ENCODE measurements at regions not wholly inside any gene's neighbourhood (a gene's known extent, or its start where the extent isn't known, plus 50 kb on each side); places are given as distances from the start of the nearest gene placed in this dataset.

DNA sequence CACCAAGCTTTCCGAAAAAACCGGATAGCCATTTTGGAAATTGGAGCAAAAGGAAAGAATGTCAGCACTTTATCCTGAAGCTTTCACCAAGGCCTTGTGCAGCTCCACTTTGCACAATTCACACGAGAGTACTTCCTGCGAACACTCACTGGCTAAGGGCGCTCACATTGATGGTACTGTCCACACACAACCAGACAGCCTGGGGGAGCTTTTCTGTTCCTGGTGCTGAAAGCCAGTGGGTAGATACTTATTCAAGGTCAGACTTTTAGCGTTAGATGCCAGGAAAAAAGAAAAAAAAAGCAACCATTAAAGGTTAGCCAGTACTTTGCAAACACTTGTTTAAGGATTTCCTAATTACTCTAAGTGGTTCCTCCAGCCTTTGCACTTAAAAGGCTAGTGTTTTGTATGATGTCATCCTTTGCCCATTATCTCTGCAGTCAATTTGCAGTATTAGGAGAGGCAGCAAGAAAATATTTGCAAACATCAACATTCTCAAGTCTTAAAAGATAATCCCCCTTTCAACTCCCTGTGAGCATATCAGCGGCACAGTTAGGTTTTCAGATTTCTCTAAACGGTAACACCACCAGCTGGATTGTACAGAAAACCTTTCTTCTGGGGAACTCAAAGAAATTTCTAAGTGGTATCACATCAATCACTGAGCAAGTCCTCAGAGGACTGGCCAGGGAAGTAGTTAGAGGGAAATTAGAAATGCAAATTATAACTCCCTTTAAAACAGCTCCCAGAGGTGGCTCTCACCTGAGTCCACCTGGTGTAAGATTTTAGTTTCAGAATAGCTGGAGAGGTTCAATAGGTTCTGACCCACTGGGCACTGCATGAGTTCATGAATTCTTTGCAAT lies 243.4 kb upstream of the IRX5 start:
- no peak for DNase-seq (ENCODE audit: low read depth in 2 of 3, low spot score in 2 of 3)

DNA sequence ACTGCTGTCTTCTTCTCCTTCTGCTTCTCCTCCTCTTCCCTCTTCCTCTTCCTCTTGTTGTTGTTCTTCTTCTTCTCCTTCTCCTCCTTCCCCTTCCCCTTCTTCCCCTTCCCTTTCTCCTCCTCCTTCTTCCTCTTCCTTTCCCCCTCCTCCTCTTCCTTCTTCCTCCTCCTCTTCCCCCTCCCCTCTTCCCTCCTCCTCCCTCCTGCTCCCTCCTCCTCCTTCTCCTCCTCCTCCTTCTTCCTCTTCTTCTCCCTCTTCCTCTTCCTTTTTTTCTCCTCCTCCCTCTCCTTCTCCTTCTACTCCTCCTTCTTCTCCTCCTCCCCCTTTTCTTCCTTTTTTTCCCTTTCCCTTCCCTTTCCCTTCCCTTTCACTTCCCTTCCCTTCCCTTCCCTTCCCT lies 245.0 kb upstream of the IRX5 start:
- DNase-seq (ENCODE audit: low read depth in 2 of 3, low spot score in 2 of 3): no peak

DNA sequence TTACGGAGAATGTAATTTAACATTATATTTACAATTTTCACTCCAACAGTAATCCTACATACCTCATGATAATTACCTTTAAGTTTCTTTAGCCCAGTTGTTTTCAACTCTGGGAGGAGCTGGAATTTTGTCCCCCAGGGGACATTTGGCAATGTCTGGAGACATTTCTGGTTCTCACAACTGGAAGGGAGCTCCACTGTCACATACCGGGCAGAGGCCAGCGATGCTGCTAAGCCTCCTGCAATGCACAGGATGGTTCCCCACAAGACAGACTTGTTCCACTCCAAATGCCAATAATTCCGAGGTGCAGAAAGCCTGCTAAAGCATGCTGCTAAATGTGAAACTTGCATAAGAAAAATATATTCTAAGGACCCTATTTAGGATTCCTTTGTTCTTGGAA lies 251.1 kb upstream of the IRX5 start:
- no peak for DNase-seq (ENCODE audit: low read depth in 2 of 3, low spot score in 2 of 3)

DNA sequence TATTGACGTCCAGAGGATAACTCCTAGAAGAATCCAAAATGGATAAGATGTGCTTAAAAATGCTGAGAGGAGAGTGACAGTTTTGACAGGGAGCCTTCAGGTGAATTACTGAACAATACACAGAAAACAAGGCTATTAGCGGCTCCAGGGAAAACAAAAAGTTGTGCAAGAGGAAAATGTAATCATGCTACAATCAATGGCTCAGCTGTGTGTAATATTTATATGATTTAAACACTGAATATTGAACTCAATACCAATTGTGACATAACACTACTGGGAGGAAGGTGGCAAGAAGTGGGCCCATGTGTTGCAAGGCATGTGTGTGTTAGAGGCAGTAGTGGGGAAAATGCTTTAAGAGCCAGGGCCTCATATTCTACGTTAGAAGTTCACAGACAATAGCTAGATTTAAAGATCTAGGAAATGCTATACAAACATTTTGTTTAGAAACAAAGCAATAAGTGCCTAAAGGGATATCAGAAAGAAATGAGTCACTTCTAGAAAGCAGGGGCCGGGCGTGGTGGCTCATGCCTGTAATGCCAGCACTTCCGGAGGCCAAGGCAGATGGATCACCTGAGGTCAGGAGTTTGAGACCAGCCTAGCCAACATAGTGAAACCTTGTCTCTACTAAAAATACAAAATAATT lies 253.2 kb upstream of the IRX5 start:
- DNase-seq (ENCODE audit: low read depth in 2 of 3, low spot score in 2 of 3): no peak

DNA sequence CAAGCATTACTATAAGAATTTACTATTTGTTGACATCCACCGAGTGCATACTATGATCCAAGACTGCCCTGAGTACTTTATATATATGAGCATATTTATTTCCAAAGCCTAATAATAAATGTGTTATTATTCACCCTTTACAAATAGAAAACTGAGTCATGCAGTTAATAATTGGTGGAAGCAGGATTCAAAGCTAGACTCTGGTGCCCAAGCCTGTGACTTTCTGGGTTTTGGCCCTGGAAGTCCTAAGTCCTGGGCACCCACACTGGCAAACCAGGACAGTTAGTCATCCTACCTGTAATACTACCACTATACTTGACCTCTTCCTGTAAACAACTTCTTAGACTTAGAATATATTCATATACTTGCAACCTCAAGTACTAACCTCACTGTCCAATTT lies 257.4 kb upstream of the IRX5 start:
- no peak for DNase-seq (ENCODE audit: low read depth in 2 of 3, low spot score in 2 of 3)

DNA sequence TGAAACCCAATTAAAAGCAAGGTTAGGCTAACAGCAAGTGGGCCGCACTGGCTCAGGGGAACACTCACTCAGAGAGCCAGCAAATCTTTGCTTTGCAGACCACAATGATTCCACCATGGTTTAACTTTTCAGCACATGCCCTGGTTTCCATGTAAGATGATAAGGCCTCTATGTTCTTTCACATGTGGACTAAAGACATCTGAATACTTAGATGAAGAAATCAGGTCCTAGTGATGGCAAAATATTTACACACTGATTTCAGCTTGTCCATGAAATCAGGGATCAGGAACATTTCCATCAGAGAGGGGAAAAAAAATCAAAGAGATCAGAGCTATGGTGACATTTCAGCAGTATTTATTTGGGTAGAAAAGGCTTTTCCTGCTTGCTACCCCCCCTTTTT lies 258.2 kb upstream of the IRX5 start:
- no peak for DNase-seq (ENCODE audit: low read depth in 2 of 3, low spot score in 2 of 3)

DNA sequence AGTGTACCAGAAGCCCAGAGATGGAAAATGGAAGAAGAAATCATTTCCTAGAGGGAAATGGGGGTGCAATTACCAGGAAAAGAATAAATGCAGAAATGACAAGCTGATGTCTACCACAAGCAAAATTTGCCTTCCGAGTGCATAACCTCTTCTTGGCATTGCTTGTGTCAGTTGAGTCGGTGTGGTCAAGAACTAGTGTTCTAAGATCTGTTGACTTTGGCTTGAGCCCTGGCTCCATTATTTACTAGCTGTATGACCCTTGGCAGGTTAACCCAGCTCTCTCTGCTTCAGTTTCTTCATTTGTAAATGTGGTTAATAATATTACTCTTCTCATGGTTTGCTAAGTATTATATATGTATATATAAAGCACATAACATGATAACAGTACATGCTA lies 273.0 kb upstream of the IRX5 start:
- no peak for DNase-seq (ENCODE audit: low read depth in 2 of 3, low spot score in 2 of 3)

DNA sequence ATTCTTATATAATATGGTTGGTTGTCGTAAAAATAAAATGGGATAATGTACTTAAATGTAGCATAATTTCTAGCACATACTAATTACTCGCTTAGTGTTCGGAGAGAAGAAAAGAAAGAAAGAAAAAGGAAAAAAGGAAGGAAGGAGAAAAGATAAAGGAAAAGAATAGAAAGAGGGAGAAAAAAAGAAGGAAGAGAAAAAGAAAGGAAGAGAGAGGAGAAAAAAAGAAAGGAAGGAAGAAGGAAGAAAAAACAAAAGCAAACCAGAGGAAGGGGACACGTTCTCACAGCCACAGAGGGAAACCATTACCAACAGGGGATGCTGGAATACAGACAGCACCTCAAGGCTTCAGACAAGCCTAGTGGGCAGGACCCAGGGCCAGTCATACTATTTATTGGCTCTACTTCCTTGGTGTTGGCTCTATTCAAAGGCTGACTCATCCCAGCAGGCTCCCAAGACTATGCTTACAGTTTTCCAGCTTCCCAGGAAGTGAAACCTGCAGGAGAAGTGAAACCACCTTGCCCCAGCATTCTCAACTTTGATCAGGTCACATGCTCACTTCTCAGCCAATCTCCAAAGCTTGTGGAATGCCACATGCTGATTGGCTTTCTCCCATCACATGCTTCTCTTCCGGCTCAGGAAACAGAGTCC lies 273.5 kb upstream of the IRX5 start:
- DNase-seq (ENCODE audit: low read depth in 2 of 3, low spot score in 2 of 3): no peak

DNA sequence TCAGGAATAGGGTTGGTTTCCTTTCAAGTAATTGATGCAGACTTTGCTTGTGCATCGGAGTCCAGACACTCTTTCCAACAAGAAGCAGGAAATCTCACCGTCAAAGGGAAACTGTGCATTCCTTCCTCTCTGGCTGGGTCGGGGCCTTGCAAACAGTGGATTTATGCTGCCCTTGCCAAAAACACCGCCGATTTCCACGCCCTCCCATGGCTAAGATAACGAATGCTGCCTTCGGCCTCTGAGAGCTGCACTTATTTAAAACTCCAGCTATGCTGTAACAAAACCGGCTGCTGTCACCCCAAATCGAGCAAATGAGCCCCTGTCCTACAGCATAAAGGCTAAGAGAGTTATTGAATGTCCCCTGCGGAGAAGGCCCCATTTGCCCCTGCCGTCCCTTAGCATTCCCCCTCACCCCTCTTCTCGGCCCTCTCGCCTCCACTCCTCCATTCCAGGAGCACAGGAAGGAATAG lies 275.5 kb upstream of the IRX5 start:
- DNase-seq (ENCODE audit: low read depth in 2 of 3, low spot score in 2 of 3): peak in 2 of 3 donors; percentile 6 to 34

DNA sequence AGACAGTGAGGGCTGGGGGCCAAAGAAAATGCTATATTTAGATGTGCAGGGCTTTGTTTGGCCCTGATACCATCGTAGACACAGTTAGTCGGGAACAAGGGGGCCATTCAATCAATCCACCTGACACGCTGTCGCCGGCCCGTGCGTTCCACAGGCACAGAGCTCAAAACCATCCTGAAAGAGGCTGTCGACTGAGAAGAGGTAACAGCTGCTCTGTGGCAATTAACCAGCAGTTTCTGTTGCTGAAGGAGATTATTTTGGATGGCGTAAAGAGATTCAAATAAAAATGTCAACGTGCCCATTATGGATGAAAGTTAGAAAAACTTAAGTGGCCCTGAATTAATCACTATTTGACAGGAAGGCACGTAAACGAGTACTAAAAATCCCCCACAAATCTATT lies 276.2 kb upstream of the IRX5 start:
- DNase-seq (ENCODE audit: low read depth in 2 of 3, low spot score in 2 of 3): no peak

DNA sequence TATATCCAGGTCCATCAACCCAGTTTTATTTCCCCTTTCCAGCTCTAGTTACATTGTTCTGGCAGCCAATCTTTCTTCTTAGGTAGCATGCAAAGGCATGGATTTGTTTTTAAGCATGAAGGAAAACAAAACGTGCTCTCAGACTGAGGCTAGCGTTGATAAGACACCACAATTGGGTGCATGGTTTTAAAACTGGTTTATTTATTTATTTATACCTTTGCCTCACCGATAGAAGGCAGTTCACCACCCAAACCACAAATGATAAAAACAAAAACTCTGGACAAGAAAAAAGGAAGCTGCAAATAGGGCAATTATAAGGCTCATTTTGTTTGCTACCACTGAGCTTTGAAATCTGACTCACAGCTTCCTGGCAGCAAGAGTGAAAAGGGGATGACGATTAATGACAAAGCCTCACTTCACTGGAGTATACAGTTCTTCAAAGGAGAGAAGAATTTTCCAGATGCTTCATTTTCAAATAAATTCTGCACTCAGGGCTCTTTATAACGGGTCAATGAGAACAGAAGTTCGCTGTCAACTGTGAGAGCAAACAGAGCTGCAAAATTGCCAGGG lies 278.4 kb upstream of the IRX5 start:
- DNase-seq (ENCODE audit: low read depth in 2 of 3, low spot score in 2 of 3): no peak

DNA sequence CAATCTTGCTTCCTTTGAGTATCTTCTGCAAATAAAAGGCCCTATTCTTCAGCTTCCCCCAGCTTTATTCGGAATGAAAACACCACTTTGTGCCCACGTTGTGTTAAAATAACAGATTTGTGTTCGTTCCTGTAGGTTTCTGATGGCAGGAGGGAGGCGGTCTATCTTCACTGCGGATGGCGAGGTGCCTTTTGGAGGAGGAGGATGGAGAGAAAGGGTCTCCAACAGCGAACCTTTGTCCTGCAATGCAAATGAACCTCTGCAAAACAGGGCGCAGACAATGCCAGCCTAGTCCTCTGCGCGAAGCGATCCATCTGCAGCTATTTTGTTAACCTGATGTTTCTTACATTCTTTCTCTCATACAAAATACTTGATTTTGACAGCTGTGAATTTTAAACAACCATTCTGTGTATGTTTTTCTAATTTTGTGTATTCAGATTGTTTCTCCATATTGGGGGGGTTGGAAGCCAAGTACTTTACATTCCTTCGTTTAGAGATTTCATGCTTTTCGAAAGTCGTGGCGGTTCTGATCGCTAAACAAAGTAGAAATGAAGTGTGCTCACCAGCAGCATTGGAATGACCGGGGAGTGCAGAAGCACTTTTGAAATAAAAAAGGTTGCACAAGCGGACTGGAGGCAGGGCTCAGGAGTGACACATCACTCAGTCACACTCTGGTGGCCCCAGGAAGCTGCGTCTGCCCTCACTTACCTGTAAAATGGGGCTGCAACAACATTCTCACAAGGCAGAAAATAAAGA lies 279.0 kb upstream of the IRX5 start:
- DNase-seq (ENCODE audit: low read depth in 2 of 3, low spot score in 2 of 3): no peak

DNA sequence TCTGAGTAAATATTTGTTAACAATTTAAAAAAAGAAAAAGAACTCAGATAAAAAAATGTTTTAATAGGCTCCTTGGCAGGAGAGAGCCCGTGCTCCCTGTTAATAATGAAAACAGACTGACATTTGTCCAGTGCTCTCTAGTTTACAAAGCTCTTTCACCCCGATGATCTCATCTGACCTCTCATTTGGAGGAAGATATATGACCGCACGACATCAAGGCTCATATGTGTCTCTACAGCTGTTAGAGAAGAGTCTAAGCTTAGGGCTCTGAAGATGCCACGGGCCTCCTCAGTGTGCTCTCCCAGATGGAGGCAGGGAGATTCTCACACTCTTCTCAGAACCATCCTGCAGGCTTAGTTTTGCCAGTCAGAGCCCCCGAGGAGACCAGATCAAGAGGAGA lies 280.8 kb upstream of the IRX5 start:
- no peak for DNase-seq (ENCODE audit: low read depth in 2 of 3, low spot score in 2 of 3)

DNA sequence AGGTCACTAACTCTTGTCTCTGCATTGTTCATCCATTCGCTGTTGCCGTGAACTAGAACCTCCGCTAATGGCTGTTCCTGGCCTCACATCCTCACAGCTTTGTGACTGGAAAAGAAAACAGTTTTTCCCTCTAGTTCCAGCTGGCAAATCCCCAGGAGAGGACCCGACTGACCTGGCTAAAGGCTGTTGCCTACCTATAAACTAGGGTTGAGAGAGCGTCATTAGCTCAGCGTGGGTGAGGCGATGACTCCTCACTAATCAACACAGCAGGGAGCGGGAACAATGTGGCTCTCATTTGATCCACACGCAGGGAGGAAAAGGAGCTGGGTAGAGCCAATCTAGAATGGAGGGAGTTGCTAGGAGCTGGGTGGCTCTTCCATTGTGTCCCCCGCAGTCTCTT lies 282.1 kb upstream of the IRX5 start:
- DNase-seq (ENCODE audit: low read depth in 2 of 3, low spot score in 2 of 3): no peak

DNA sequence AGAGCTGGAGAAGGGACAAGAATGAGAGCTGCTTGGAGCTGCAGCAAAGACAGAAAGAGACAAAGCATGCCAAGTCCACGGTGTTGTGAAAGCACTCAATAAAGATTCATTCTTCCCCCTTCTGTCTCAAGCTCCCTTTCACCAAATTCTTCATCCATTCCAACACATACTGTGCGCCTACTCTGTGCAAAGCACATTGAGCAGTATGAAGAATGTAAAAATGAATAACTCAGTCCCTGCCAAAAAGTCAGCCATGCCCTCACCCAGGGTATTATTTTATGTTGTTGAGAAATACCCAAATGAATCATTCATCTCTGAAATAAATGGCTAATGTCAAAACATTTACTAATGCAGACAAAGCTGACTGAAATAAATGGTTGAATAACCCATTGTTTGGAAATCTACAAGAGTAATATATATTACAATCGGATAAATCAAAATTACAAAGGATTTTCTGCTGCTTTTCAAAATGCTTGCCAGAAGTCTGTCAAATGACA lies 282.9 kb upstream of the IRX5 start:
- DNase-seq (ENCODE audit: low read depth in 2 of 3, low spot score in 2 of 3): no peak

DNA sequence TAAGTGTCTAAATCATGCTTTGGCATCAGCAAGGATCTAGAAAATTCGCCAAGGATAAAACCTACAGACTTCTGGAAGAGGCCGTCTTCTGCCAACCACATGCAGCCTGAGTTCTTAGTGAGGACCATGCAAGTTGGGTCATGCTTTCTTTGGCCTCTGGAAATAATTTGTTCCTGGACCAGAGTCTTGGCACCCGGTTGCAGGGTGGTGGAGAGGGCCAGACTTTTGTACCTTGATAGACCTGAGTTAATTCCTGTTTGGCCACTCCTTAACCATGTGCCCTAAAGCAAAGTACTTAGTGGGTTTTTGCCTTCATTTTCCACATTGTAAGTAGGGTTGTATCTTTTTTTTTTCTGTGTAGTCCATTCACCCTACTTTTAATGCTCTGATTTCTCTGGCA lies 283.4 kb upstream of the IRX5 start:
- no peak for DNase-seq (ENCODE audit: low read depth in 2 of 3, low spot score in 2 of 3)

DNA sequence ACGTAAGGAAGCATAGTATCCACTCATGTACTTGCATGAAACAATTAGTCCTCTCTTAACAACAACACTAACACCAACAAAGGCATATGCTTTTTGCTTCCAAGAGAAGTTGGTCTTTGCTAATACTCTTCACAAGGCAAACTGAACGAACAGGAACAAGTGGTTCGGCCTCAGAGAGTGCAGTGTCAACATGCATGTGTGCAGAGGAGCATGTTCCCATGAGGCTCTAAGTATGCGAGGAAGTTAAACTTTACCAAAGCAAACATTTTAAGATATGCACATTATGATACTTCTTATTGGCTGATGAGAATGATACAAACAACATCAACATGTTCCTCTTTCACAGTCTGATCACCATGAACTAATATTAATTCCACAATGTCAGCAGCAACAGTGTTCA lies 285.3 kb upstream of the IRX5 start:
- DNase-seq (ENCODE audit: low read depth in 2 of 3, low spot score in 2 of 3): no peak

DNA sequence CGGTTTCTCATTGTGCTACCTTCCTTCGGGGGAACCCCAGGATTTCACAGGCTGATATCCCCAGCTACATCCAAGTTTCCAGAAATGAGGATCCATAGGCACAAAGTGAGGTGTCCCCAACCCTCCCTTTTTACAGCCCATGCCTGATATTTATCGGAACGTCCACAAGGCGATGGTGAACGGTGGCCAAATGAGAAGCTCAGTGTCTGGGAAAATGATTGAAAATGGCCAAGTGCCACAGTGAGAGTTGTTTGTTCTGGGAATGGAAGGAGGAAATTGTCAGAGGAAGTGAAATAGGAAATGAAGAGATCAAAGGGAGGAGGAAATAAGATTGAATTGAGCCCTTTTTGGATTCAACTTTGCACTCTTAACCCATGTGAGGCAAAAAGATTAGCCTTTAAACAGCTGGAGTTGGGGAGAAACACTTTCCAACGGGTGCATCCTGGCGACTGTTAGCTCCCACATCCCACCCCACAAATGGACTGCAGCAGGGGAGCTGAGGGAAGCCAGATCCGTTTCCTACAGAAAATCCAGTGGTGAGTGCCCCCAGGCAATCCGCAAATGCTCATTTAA lies 294.4 kb upstream of the IRX5 start:
- no peak for DNase-seq (ENCODE audit: low read depth in 2 of 3, low spot score in 2 of 3)

DNA sequence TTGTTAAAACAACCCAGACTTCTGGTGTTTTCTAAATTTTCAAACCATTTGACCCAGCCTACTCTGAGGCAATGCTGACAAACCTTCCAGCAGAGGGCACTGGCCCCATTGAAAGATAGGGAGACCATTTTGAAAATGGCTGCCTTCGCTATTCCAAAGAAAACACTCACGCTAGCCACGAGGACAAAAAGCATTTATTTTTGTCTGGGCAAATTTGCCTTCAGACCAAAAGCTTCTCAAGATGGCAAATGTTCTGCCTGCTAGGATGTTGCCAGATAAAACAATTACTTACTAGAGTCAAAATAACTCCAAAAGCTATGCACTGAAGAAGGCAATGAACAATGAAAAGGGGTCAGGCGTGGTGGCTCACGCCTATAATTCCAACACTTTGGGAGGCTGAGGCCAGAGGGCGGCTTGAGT lies 296.7 kb upstream of the IRX5 start:
- DNase-seq (ENCODE audit: low read depth in 2 of 3, low spot score in 2 of 3): peak in 1 of 3 donors; percentile 18
